ENCODE measurements at regions not wholly inside any gene's neighbourhood (a gene's known extent, or its start where the extent isn't known, plus 50 kb on each side); places are given as distances from the start of the nearest gene placed in this dataset.

DNA sequence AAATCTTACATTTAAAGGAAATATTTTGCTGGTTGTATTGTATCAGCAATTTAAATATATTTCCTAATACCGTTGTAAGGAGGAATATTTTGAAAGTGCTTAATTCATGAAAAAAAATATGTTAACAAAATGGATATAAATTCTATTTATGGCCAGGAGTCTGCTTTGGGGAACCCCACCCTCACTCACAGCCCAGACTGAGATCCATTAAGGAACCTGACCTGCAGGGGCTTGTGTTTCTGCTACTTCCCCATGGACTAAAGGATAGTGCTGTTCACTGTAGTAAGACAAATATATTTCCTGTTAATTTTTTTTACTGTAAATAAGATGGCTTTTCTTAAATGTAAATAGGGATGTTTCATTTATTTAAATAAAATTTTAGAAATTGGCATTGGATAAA, 221.9 kb upstream of the COL3A1 start:
- Mint-ChIP-seq H3K27ac (no peak overlapping the region), H3K4me3 (no peak overlapping the region), H3K27me3 (no peaks in the 10 kb centered on the region), H3K9me3 (no peaks in the 10 kb centered on the region), H3K4me1 (ENCODE audit: low read depth) (no peaks in the 10 kb centered on the region), H3K36me3 (ENCODE audit: low read depth) (no peaks in the 10 kb centered on the region)

GRCh38 chr2:188762151-188762550, 212.0 kb upstream of the COL3A1 start:
- Mint-ChIP-seq H3K9me3 (peaks cover 8% of the 10 kb centered on the region), H3K27me3 (no peaks in the 10 kb centered on the region), H3K4me3 (no peak overlapping the region), H3K36me3 (ENCODE audit: low read depth) (no peaks in the 10 kb centered on the region), H3K4me1 (ENCODE audit: low read depth) (no peaks in the 10 kb centered on the region), H3K27ac (no peak overlapping the region)

DNA sequence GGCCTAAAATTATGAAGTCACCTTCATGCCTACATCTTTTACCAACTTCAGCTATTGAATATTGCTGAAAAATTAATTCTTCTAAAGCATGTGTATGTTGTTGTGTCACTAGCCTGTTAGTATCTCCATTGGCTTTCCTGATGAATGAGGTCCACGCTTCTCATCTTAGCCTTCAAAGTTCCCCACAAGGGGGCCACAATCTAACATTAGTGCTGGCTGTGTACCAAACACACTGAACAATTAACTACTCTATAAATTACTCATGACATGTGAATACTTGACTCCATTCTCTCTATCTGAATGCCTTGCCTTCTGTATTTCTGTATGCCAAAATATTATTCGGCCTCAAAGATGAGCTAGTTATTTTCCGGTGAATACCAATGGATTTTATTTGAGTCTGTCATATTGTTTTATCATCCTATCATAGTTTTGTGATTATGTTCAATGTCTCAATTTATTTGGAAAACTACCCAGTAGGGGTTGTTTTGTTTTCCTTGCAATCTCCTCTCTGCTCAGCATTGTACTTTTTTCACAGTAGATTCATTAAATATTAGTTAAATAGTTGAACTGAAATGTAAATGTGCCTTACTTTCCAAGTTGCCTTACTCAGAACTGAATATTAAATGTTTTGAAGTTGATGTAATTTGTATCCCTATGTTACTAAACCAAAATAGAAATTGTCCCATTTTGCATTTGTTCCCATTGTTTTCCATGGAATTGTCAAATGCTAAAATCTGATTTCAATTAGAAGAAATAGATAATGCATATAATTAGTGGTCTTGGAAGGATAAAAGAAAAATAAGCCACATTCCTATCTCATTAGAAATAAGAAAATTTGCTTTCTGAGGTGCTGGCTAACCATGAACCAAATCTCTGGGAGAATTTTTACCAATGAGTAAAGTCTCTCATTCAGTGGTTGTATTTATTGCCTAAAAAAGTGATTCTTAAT, 208.4 kb upstream of the COL3A1 start:
- no peaks in the 10 kb centered on the region for H3K9me3 Mint-ChIP-seq
- H3K36me3 Mint-ChIP-seq (ENCODE audit: low read depth) = no peaks in the 10 kb centered on the region
- H3K4me1 Mint-ChIP-seq (ENCODE audit: low read depth) = no peaks in the 10 kb centered on the region
- no peaks in the 10 kb centered on the region for H3K27me3 Mint-ChIP-seq
- no peak overlapping the region for H3K27ac Mint-ChIP-seq
- H3K4me3 Mint-ChIP-seq = no peak overlapping the region

- no peaks in the 10 kb centered on the region for H3K36me3 Mint-ChIP-seq (ENCODE audit: low read depth)
- no peak overlapping the region for H3K4me3 Mint-ChIP-seq
- no peaks in the 10 kb centered on the region for H3K9me3 Mint-ChIP-seq
- no peaks in the 10 kb centered on the region for H3K27me3 Mint-ChIP-seq
- H3K4me1 Mint-ChIP-seq (ENCODE audit: low read depth) = no peaks in the 10 kb centered on the region
- no peak overlapping the region for H3K27ac Mint-ChIP-seq
Measured at GRCh38 chr2:188766471-188766856, 207.7 kb upstream of the COL3A1 start.

DNA sequence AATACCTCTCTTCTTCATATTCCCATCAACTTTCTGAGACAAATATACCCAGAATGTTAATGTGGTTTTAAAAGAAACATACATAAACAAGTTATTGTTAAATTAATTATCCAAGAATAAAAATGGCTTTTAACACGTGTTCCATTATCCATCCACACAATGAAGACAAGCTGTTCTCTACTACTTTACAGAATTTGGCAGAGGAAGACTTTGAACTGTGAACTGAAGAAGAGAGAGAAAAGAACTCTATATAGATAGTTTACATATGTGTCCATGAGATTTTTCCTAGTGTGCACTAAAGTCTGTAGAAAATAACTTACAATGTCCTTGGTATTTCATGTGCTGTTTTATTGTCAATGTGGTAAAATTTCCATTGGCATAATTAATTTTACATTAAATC, 207.0 kb upstream of the COL3A1 start:
- no peaks in the 10 kb centered on the region for H3K27me3 Mint-ChIP-seq

GRCh38 chr2:188770296-188770695, 203.9 kb upstream of the COL3A1 start:
- H3K9me3 Mint-ChIP-seq = no peaks in the 10 kb centered on the region
- H3K36me3 Mint-ChIP-seq (ENCODE audit: low read depth) = no peaks in the 10 kb centered on the region
- H3K27me3 Mint-ChIP-seq = no peaks in the 10 kb centered on the region
- no peak overlapping the region for H3K27ac Mint-ChIP-seq
- H3K4me3 Mint-ChIP-seq = no peak overlapping the region
- H3K4me1 Mint-ChIP-seq (ENCODE audit: low read depth) = no peaks in the 10 kb centered on the region

More for the DNA sequence above, 207.0 kb upstream of the COL3A1 start:
- no peak overlapping the region for H3K27ac Mint-ChIP-seq
- H3K9me3 Mint-ChIP-seq = no peaks in the 10 kb centered on the region
- no peaks in the 10 kb centered on the region for H3K36me3 Mint-ChIP-seq (ENCODE audit: low read depth)
- no peaks in the 10 kb centered on the region for H3K4me1 Mint-ChIP-seq (ENCODE audit: low read depth)
- no peak overlapping the region for H3K4me3 Mint-ChIP-seq

DNA sequence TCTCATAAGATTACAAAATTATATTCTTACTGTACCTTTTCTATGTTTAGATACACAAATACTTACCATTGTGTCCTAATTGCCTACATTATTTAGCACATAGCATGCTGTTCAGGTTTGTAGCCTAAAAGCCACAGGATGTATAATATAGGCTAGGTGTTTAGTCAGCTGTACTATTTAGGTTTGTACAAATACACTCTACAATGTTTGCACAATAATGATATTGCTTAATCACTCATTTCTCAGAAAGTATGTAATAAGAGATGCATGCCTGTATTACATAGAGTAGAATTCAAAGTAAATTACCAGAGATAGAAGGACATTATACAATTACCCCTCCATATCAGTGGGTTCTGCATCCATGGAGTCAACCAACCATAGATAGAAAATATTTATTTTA, 201.1 kb upstream of the COL3A1 start:
- Mint-ChIP-seq H3K4me3 (no peak overlapping the region), H3K4me1 (ENCODE audit: low read depth) (no peaks in the 10 kb centered on the region)

DNA sequence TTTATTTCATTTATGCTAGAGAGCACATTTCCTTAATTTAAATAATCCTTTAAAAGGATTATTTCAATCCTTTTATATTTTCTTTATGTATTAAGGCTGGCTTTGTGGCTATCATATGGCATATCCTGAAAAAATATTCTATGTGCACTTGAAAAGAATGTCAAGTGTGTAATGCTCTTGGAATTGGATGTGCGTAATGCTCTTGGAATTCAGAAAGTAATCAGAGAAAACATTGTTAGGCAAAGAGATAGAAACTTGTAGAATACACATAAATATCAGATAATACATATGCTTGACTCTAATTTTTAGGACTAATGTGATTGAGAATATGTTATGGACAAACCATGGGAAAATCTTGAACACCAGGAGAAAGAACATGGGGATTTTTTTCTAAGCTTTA, 197.5 kb upstream of the COL3A1 start:
- H3K36me3 Mint-ChIP-seq (ENCODE audit: low read depth) = no peaks in the 10 kb centered on the region
- H3K4me1 Mint-ChIP-seq (ENCODE audit: low read depth) = no peaks in the 10 kb centered on the region
- H3K4me3 Mint-ChIP-seq = no peak overlapping the region

More for the DNA sequence above, 201.1 kb upstream of the COL3A1 start:
- Mint-ChIP-seq H3K9me3 (no peaks in the 10 kb centered on the region), H3K27ac (no peak overlapping the region), H3K36me3 (ENCODE audit: low read depth) (no peaks in the 10 kb centered on the region), H3K27me3 (no peaks in the 10 kb centered on the region)

DNA sequence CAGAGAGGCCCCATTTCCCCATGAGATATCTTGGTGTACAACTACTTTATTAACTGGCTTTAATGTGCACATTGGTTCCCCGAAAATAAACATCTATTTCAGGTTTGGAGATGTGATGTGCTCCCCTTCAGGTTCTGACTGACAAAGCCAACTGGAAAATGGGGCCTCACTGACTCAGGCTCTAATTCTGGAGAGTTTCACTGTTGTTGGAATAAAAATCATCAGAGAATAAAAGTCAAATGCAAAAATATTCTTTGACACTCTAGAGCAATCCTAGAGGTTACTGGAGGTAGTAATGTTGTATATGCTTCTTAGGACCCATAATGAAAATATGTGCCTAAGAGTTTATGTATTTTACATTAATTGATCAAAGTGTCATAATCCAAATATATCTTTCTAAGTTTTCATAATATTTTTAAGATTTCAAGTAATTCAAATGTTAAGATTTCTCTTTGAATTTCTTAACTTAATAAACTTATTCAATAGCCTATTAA, 189.9 kb upstream of the COL3A1 start:
- Mint-ChIP-seq H3K36me3 (ENCODE audit: low read depth) (no peaks in the 10 kb centered on the region), H3K4me1 (ENCODE audit: low read depth) (no peaks in the 10 kb centered on the region), H3K4me3 (no peak overlapping the region), H3K27ac (no peak overlapping the region), H3K9me3 (peaks cover 7% of the 10 kb centered on the region), H3K27me3 (no peaks in the 10 kb centered on the region)

More for the DNA sequence above, 197.5 kb upstream of the COL3A1 start:
- Mint-ChIP-seq H3K9me3 (peaks cover 3% of the 10 kb centered on the region), H3K27ac (no peak overlapping the region), H3K27me3 (no peaks in the 10 kb centered on the region)

DNA sequence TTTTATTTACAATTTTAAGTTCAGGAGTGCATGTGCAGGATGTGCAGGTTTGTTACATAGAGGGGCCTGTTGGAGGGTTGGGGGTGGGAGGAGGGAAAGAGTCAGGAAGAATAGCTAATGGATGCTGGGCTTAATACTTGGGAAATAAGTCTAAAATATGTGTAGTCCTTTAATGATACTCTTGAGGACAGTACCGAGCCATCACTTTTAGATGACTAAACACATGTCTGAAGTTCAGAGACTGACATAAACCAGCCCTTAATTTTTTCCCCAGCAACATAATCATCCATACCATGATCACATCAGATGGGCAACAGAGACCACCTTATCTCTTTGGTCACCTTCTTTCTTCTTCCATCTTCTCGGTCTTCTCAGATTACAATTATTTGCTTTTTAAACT, 189.1 kb upstream of the COL3A1 start:
- Mint-ChIP-seq H3K4me1 (ENCODE audit: low read depth) (no peaks in the 10 kb centered on the region), H3K36me3 (ENCODE audit: low read depth) (no peaks in the 10 kb centered on the region), H3K27me3 (no peaks in the 10 kb centered on the region), H3K4me3 (no peak overlapping the region), H3K9me3 (peaks cover 7% of the 10 kb centered on the region), H3K27ac (no peak overlapping the region)

- no peak overlapping the region for H3K27ac Mint-ChIP-seq
- H3K36me3 Mint-ChIP-seq (ENCODE audit: low read depth) = no peaks in the 10 kb centered on the region
- no peak overlapping the region for H3K4me3 Mint-ChIP-seq
- peaks cover 7% of the 10 kb centered on the region for H3K9me3 Mint-ChIP-seq
- H3K27me3 Mint-ChIP-seq = no peaks in the 10 kb centered on the region
- H3K4me1 Mint-ChIP-seq (ENCODE audit: low read depth) = no peaks in the 10 kb centered on the region
Measured at GRCh38 chr2:188785490-188785889, 188.7 kb upstream of the COL3A1 start.

GRCh38 chr2:188786368-188786841, 187.8 kb upstream of the COL3A1 start:
- no peak overlapping the region for H3K4me3 Mint-ChIP-seq
- no peaks in the 10 kb centered on the region for H3K27me3 Mint-ChIP-seq
- H3K4me1 Mint-ChIP-seq (ENCODE audit: low read depth) = no peaks in the 10 kb centered on the region
- H3K9me3 Mint-ChIP-seq = peaks cover 3% of the 10 kb centered on the region
- no peaks in the 10 kb centered on the region for H3K36me3 Mint-ChIP-seq (ENCODE audit: low read depth)
- H3K27ac Mint-ChIP-seq = no peak overlapping the region

GRCh38 chr2:188787021-188787657, 187.0 kb upstream of the COL3A1 start:
- Mint-ChIP-seq H3K36me3 (ENCODE audit: low read depth) (no peaks in the 10 kb centered on the region), H3K4me3 (no peak overlapping the region), H3K27ac (no peak overlapping the region), H3K4me1 (ENCODE audit: low read depth) (no peaks in the 10 kb centered on the region), H3K27me3 (no peaks in the 10 kb centered on the region), H3K9me3 (peaks cover 3% of the 10 kb centered on the region)

DNA sequence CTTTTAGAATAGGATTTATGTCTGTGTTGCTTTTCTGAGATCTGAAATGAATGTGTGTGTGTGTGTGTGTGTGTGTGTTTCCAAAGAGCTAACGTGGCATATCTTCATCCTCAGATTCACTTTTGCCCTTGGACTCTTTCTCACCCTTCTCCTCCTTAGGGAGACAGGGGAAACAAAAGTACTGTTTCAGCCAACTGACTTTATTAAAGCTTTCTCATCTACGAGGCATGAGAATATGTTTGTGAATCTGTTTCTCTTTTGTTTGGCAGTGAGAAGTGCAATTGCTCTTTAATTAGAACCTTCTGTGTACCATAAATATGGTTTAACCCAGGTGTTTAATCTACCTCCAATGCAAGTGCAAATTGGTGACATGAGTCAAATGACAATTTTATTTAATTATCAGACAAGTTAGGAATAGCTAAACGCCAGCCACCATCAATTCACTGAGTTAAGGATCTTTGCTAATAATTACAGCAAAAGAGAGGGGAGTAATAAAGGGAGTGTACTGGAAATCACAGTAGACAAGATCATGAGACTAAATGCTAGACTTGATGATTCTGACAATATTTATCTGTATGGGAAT, 186.4 kb upstream of the COL3A1 start:
- Mint-ChIP-seq H3K27me3 (no peaks in the 10 kb centered on the region), H3K36me3 (ENCODE audit: low read depth) (no peaks in the 10 kb centered on the region), H3K4me1 (ENCODE audit: low read depth) (no peaks in the 10 kb centered on the region), H3K4me3 (no peak overlapping the region), H3K27ac (no peak overlapping the region), H3K9me3 (peaks cover 3% of the 10 kb centered on the region)

GRCh38 chr2:188788621-188789020, 185.6 kb upstream of the COL3A1 start:
- H3K4me3 Mint-ChIP-seq = no peak overlapping the region
- no peaks in the 10 kb centered on the region for H3K27me3 Mint-ChIP-seq
- no peaks in the 10 kb centered on the region for H3K4me1 Mint-ChIP-seq (ENCODE audit: low read depth)

More at GRCh38 chr2:188788621-188789020, 185.6 kb upstream of the COL3A1 start:
- no peaks in the 10 kb centered on the region for H3K36me3 Mint-ChIP-seq (ENCODE audit: low read depth)
- H3K27ac Mint-ChIP-seq = no peak overlapping the region
- peaks cover 3% of the 10 kb centered on the region for H3K9me3 Mint-ChIP-seq

Data from stimulated activated naive CD8-positive, alpha-beta T cell treated with anti-CD3 and anti-CD28 coated beads, Interleukin-15, Interleukin-2, amounts not matched to agents 100 ng/mL and 50 ng/mL, for 24 hours (primary cell).